ENCODE measurements at regions not wholly inside any gene's neighbourhood (a gene's known extent, or its start where the extent isn't known, plus 50 kb on each side); places are given as distances from the start of the nearest gene placed in this dataset.

DNA sequence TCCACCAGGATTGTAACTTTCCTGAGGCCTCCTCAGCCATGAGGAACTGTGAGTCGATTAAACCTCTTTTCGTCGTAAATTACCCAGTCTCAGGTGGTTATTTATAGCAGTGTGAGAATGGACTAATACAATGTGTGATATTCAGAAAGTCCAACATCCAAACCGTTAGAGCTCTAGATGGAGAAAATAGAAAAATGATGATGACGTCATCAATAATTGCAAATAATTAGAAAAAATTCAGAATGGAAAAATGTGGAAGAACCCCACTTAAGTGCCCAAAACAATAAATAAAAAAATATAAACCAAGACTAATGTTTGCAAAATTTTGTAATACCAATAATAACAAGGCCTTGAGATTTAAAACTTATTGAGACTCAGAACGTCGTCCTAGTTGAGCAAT is 103.0 kb upstream of the PLPPR5 start:
- TF ChIP-seq, protein P1, sequence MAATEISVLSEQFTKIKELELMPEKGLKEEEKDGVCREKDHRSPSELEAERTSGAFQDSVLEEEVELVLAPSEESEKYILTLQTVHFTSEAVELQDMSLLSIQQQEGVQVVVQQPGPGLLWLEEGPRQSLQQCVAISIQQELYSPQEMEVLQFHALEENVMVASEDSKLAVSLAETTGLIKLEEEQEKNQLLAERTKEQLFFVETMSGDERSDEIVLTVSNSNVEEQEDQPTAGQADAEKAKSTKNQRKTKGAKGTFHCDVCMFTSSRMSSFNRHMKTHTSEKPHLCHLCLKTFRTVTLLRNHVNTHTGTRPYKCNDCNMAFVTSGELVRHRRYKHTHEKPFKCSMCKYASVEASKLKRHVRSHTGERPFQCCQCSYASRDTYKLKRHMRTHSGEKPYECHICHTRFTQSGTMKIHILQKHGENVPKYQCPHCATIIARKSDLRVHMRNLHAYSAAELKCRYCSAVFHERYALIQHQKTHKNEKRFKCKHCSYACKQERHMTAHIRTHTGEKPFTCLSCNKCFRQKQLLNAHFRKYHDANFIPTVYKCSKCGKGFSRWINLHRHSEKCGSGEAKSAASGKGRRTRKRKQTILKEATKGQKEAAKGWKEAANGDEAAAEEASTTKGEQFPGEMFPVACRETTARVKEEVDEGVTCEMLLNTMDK (IDR thresholded peaks at IDR 0.05; ENCODE audit: borderline replicate concordance, insufficient read depth, low read depth, low read length, poor library complexity, severe bottlenecking), result no peak
- no peak for TF ChIP-seq ZNF174 (CRISPR knock-in tag; IDR thresholded peaks at IDR 0.05)
- TF ChIP-seq, protein P2, sequence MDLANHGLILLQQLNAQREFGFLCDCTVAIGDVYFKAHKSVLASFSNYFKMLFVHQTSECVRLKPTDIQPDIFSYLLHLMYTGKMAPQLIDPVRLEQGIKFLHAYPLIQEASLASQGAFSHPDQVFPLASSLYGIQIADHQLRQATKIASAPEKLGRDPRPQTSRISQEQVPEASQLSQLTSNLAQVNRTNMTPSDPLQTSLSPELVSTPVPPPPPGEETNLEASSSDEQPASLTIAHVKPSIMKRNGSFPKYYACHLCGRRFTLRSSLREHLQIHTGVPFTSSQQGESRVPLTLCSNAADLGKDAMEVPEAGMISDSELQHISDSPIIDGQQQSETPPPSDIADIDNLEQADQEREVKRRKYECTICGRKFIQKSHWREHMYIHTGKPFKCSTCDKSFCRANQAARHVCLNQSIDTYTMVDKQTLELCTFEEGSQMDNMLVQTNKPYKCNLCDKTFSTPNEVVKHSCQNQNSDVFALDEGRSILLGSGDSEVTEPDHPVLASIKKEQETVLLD (IDR thresholded peaks at IDR 0.05), result no peak
- TF ChIP-seq, protein P3, sequence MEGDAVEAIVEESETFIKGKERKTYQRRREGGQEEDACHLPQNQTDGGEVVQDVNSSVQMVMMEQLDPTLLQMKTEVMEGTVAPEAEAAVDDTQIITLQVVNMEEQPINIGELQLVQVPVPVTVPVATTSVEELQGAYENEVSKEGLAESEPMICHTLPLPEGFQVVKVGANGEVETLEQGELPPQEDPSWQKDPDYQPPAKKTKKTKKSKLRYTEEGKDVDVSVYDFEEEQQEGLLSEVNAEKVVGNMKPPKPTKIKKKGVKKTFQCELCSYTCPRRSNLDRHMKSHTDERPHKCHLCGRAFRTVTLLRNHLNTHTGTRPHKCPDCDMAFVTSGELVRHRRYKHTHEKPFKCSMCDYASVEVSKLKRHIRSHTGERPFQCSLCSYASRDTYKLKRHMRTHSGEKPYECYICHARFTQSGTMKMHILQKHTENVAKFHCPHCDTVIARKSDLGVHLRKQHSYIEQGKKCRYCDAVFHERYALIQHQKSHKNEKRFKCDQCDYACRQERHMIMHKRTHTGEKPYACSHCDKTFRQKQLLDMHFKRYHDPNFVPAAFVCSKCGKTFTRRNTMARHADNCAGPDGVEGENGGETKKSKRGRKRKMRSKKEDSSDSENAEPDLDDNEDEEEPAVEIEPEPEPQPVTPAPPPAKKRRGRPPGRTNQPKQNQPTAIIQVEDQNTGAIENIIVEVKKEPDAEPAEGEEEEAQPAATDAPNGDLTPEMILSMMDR (IDR thresholded peaks at IDR 0.05 in 2 of 3, conservative IDR thresholded peaks at IDR 0.05 in 1 of 3; ENCODE audit: insufficient read depth in 2 of 3, low read depth in 1 of 3, low read length in 3 of 3), result no peak

Data from K562 (cell line).